Astrocyte of the hippocampus (primary cell): ENCODE measurements at regions not wholly inside any gene's neighbourhood (a gene's known extent, or its start where the extent isn't known, plus 50 kb on each side); places are given as distances from the start of the nearest gene placed in this dataset.
"Not testable (repeated sequence)": the region's sequence is repeated elsewhere in the genome, so short reads cannot be mapped to it uniquely, and the experiment has no call there.

Experiments
- DNase-seq: peaks from one replicate; pipeline ENCODE4 v3.0.0; 2011; ENCODE audit warnings: low read depth, low spot score

- DNase-seq: no peak
Measured at GRCh38 chr13:61575973-61576372, 160.3 kb upstream of the PCDH20 start.

- DNase-seq: no peak
Measured at GRCh38 chr13:61563645-61564044, 148.0 kb upstream of the PCDH20 start.

GRCh38 chr13:61546911-61547310, 131.3 kb upstream of the PCDH20 start:
- no peak for DNase-seq

- DNase-seq: no peak
Measured at GRCh38 chr13:61546413-61546812, 130.8 kb upstream of the PCDH20 start.

DNA sequence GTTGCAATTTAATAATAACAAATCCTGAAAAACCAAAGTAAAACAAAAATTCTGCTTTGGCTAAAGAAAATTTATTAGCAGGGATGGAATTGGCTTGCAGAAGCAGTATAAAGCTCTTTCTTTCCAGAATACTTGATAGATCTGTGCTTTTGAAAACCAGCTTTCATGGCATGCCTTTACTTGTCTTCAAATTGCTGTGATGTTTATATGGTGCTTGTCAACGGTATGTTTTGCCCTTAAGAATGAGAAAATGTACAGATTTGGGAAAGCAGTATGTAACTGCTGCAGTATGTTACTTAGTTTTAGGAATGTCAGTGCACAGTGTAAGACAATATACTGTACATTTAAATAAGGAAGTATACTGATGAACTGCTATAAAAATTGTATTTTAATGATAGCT, 120.8 kb upstream of the PCDH20 start:
- no peak for DNase-seq

DNA sequence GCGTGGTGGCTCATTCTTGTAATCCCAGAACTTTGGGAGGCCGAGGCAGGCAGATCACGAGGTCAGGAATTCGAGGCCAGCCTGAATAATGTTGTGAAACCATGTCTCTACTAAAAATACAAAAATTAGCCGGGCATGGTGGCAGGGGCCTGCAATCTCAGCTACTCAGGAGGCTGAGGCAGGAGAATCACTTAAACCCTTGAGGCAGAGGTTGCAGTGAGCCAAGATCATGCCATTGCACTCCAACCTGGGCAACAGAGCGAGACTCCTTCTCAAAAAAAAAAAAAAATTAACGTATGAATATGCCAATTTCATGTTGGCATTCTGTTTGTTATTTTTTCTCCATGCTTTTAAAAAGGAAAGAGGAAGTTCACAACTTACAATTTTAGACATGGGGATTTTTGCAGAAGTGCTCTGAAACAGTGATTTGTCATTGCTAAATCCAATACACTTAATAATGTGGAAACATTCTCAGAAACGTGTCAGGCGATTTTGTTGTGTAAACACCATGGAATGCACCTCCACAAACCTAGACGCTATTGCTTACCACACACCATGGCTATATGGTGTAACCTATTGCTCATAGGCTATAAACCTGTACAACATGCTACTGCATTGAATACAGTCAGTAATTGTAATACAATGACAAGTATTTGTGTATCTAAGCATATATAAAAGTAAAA, 115.9 kb upstream of the PCDH20 start:
- no peak for DNase-seq

GRCh38 chr13:61519214-61519613, 103.6 kb upstream of the PCDH20 start:
- not testable (repeated sequence) for DNase-seq

GRCh38 chr13:61508936-61509335, 93.3 kb upstream of the PCDH20 start:
- DNase-seq: no peak

GRCh38 chr13:61500176-61500575, 84.5 kb upstream of the PCDH20 start:
- no peak for DNase-seq

- no peak for DNase-seq
Measured at GRCh38 chr13:61495648-61496047, 80.0 kb upstream of the PCDH20 start.

DNA sequence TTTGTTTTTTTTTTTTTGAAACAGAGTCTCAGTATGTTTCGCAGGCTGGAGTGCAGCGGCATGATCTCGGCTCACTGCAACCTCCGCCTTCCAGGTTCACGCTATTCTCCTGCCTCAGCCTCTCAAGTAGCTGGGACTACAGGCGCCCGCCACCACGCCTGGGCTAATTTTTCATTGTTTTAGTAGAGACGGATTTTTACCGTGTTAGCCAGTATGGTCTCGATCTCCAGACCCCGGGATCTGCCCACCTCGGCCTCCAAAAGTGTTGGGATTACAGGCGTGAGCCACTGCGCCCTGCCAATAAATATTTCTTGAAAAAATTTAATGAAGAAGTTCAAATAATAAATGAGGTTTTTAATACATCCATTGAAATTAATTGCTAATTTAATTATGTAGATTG, 77.9 kb upstream of the PCDH20 start:
- DNase-seq: not testable (repeated sequence)

GRCh38 chr13:61486496-61486895, 70.8 kb upstream of the PCDH20 start:
- no peak for DNase-seq

- no peak for DNase-seq
Measured at GRCh38 chr13:61485128-61485765, 69.6 kb upstream of the PCDH20 start.

GRCh38 chr13:61477619-61478018, 62.0 kb upstream of the PCDH20 start:
- DNase-seq: no peak

DNA sequence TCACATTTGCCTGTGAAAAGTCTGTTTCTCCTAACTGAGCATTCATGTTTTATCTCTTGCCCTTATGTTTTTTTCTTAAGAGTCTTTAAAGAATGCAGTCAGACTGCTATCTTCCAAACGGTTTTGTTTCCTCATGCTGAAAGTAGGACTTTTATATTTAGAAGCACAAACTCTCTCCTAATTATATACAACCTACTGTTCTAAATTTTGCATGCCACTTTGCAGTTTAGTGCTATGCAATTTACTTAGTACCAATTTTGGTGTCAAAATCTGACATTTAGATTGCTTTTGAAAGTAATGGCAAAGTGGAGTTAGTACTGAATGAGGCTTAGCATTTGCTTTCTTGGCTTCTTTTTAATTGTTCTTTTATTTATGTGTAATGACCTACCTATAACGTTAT, 55.1 kb upstream of the PCDH20 start:
- no peak for DNase-seq

- no peak for DNase-seq
Measured at GRCh38 chr13:61466280-61466679, 50.6 kb upstream of the PCDH20 start.
